ENCODE measurements at regions not wholly inside any gene's neighbourhood (a gene's known extent, or its start where the extent isn't known, plus 50 kb on each side); places are given as distances from the start of the nearest gene placed in this dataset.

- TF ChIP-seq, protein P1, sequence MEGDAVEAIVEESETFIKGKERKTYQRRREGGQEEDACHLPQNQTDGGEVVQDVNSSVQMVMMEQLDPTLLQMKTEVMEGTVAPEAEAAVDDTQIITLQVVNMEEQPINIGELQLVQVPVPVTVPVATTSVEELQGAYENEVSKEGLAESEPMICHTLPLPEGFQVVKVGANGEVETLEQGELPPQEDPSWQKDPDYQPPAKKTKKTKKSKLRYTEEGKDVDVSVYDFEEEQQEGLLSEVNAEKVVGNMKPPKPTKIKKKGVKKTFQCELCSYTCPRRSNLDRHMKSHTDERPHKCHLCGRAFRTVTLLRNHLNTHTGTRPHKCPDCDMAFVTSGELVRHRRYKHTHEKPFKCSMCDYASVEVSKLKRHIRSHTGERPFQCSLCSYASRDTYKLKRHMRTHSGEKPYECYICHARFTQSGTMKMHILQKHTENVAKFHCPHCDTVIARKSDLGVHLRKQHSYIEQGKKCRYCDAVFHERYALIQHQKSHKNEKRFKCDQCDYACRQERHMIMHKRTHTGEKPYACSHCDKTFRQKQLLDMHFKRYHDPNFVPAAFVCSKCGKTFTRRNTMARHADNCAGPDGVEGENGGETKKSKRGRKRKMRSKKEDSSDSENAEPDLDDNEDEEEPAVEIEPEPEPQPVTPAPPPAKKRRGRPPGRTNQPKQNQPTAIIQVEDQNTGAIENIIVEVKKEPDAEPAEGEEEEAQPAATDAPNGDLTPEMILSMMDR (IDR thresholded peaks at IDR 0.05) = no peak
- TF ChIP-seq POLR2A (IDR thresholded peaks at IDR 0.05) = no peak
These were observed 163.5 kb upstream of the MXRA5 start for GRCh38 chrX:3509934-3510333.

Data from body of pancreas (tissue), 4 donors.